HEK293 (cell line): ENCODE measurements at regions not wholly inside any gene's neighbourhood (a gene's known extent, or its start where the extent isn't known, plus 50 kb on each side); places are given as distances from the start of the nearest gene placed in this dataset.
A peak's percentile ranks its signal among the peaks of the same experiment; 100 is the strongest.

Source experiments
- CTCF ChIA-PET: fragments of 350-600 bp; formaldehyde crosslinking; extraction: SDS; loops from one replicate; lab custom pipeline; 2021; ENCODE audit warnings: antibody characterized with exemption; lab: Yijun Ruan, JAX
- POLR2A ChIA-PET: fragments of 300-600 bp; formaldehyde crosslinking; extraction: SDS; loops from one replicate; lab custom pipeline; 2020; ENCODE audit warnings: antibody characterized with exemption, inconsistent platforms; lab: Yijun Ruan, JAX
- H3K27ac ChIP-seq: fragments of 200-500 bp; sonication (Bioruptor generic); 2 replicates; pipeline ENCODE4 v1.5.1; 2014; ENCODE audit warnings: low read depth, low read length, control low read depth, inconsistent platforms; ENCODE audit errors: extremely low read depth
- H3K36me3 ChIP-seq, 2 experiments: fragments of 200-500 bp in 1 of 2; sonication (Bioruptor generic) in 1 of 2; 1 replicate in 1 of 2; 2 replicates in 1 of 2; pipeline ENCODE4 v1.5.1; 2014 to 2017; ENCODE audit warnings: inconsistent platforms in 2 of 2, low read length in 2 of 2; ENCODE audit not compliant: control insufficient read depth in 2 of 2, insufficient read depth in 1 of 2
- H3K4me1 ChIP-seq: fragments of 200-500 bp; sonication (Bioruptor generic); 2 replicates; pipeline ENCODE4 v1.5.1; 2014; ENCODE audit warnings: mild to moderate bottlenecking, low read length, inconsistent platforms; ENCODE audit not compliant: control insufficient read depth, insufficient read depth
- H3K4me3 ChIP-seq: 2 replicates; pipeline ENCODE4 v1.5.1; 2011; ENCODE audit warnings: low read depth, mild to moderate bottlenecking, control low read depth, low read length, moderate library complexity
- H3K9me3 ChIP-seq: fragments of 200-500 bp; sonication (Bioruptor generic); 2 replicates; pipeline ENCODE4 v1.5.1; 2014; ENCODE audit warnings: low read depth, low read length, inconsistent platforms; ENCODE audit not compliant: control insufficient read depth, insufficient read depth
- MZF1 ChIP-seq: fragments of 450-650 bp; formaldehyde crosslinking; IDR thresholded peaks from 2 replicates; pipeline ENCODE4 v1.5.1; 2017; ENCODE audit warnings: missing biosample characterization, missing genetic modification characterization, borderline replicate concordance
- OVOL3 ChIP-seq: fragments of 450-650 bp; formaldehyde crosslinking; IDR thresholded peaks from 2 replicates; pipeline ENCODE4 v1.5.1; 2016; ENCODE audit warnings: missing biosample characterization, missing genetic modification characterization
- YY1 ChIP-seq: fragments of 450-650 bp; formaldehyde crosslinking; IDR thresholded peaks from 2 replicates; pipeline ENCODE4 v1.5.1; 2018; ENCODE audit warnings: missing biosample characterization, missing genetic modification characterization
- ZNF610 ChIP-seq: fragments of 450-650 bp; formaldehyde crosslinking; IDR thresholded peaks from 2 replicates; pipeline ENCODE4 v1.5.1; 2016; ENCODE audit warnings: missing biosample characterization, missing genetic modification characterization, borderline replicate concordance
- ZNF621 ChIP-seq: fragments of 450-650 bp; formaldehyde crosslinking; IDR thresholded peaks from 2 replicates; pipeline ENCODE4 v1.5.1; 2017; ENCODE audit warnings: missing biosample characterization, missing genetic modification characterization
- TF ChIP-seq, protein P1 (sequence below): fragments of 450-650 bp; formaldehyde crosslinking; IDR thresholded peaks from 2 replicates; pipeline ENCODE4 v1.5.1; 2017; ENCODE audit warnings: missing biosample characterization, missing genetic modification characterization
- TF ChIP-seq, protein P2 (sequence below): fragments of 450-650 bp; formaldehyde crosslinking; IDR thresholded peaks from 2 replicates; pipeline ENCODE4 v1.5.1; 2016; ENCODE audit warnings: missing biosample characterization, missing genetic modification characterization
- TF ChIP-seq, protein P3 (sequence below): fragments of 450-650 bp; formaldehyde crosslinking; IDR thresholded peaks from 2 replicates; pipeline ENCODE4 v1.5.1; 2016; ENCODE audit warnings: missing biosample characterization, missing genetic modification characterization
- TF ChIP-seq, protein P4 (sequence below): fragments of 450-650 bp; formaldehyde crosslinking; IDR thresholded peaks from 2 replicates; pipeline ENCODE4 v1.5.1; 2016; ENCODE audit warnings: missing biosample characterization, missing genetic modification characterization
- TF ChIP-seq, protein P5 (sequence below): fragments of 450-650 bp; formaldehyde crosslinking; IDR thresholded peaks from 2 replicates; pipeline ENCODE4 v1.5.1; 2016; ENCODE audit warnings: missing biosample characterization, missing genetic modification characterization
- TF ChIP-seq, protein P6 (sequence below): fragments of 450-650 bp; formaldehyde crosslinking; IDR thresholded peaks from 2 replicates; pipeline ENCODE4 v1.5.1; 2016; ENCODE audit warnings: missing biosample characterization, missing genetic modification characterization

DNA sequence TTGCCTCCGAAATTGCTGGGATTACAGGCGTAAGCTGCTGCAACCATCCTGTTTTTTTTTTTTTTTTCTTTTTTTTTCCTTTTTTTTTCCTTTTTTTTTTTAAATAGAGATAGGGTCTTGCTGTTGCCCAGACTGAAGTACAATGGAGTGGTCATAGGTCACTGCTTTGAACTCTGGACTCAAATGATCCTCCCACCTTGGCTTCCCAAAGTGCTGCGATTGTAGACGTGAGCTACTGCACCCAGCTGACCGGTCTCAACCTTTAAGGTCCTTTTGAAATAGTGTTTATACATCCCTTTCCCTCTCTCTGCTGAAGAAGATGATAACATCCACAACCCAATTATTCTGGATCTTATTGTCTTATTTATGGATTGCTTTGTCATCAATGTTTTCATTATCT is 548.7 kb downstream of the GBA3 start (continued):
- TF ChIP-seq, protein P1, sequence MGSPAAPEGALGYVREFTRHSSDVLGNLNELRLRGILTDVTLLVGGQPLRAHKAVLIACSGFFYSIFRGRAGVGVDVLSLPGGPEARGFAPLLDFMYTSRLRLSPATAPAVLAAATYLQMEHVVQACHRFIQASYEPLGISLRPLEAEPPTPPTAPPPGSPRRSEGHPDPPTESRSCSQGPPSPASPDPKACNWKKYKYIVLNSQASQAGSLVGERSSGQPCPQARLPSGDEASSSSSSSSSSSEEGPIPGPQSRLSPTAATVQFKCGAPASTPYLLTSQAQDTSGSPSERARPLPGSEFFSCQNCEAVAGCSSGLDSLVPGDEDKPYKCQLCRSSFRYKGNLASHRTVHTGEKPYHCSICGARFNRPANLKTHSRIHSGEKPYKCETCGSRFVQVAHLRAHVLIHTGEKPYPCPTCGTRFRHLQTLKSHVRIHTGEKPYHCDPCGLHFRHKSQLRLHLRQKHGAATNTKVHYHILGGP (tag by site-specific recombination): no peak
- TF ChIP-seq MZF1 (tag by site-specific recombination) (no peak), ZNF610 (tag by site-specific recombination) (no peak)

DNA sequence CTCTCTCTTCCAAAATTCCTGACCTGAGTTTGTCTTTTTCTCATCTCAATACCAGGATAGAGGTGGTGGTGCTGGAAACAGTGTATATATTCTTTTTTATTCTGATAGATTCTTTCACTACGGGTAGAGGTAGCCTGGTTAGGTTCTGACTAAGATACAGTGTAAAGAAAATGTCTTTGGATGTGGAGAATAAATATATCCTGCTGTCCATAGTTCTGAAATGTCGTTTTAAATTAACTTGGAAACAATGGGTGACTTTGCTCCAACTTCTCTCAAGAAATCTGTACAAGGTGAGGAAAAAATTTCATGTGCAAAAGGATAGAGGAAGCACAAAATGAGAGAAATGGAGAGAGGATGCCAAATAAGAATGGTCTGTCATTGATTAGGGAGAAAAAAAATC is 546.1 kb downstream of the GBA3 start:
- CTCF ChIA-PET: no interaction called here
- POLR2A ChIA-PET: no interaction called here
- no peak overlapping the region for H3K4me3 ChIP-seq
- no peak overlapping the region for H3K27ac ChIP-seq
- no peaks in the 10 kb centered on the region for H3K9me3 ChIP-seq
- no peaks in the 10 kb centered on the region for H3K4me1 ChIP-seq
- H3K36me3 ChIP-seq: no peaks in the 10 kb centered on the region
- TF ChIP-seq, protein P2, sequence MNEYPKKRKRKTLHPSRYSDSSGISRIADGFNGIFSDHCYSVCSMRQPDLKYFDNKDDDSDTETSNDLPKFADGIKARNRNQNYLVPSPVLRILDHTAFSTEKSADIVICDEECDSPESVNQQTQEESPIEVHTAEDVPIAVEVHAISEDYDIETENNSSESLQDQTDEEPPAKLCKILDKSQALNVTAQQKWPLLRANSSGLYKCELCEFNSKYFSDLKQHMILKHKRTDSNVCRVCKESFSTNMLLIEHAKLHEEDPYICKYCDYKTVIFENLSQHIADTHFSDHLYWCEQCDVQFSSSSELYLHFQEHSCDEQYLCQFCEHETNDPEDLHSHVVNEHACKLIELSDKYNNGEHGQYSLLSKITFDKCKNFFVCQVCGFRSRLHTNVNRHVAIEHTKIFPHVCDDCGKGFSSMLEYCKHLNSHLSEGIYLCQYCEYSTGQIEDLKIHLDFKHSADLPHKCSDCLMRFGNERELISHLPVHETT (tag by site-specific recombination): no peak
- TF ChIP-seq, protein P3, sequence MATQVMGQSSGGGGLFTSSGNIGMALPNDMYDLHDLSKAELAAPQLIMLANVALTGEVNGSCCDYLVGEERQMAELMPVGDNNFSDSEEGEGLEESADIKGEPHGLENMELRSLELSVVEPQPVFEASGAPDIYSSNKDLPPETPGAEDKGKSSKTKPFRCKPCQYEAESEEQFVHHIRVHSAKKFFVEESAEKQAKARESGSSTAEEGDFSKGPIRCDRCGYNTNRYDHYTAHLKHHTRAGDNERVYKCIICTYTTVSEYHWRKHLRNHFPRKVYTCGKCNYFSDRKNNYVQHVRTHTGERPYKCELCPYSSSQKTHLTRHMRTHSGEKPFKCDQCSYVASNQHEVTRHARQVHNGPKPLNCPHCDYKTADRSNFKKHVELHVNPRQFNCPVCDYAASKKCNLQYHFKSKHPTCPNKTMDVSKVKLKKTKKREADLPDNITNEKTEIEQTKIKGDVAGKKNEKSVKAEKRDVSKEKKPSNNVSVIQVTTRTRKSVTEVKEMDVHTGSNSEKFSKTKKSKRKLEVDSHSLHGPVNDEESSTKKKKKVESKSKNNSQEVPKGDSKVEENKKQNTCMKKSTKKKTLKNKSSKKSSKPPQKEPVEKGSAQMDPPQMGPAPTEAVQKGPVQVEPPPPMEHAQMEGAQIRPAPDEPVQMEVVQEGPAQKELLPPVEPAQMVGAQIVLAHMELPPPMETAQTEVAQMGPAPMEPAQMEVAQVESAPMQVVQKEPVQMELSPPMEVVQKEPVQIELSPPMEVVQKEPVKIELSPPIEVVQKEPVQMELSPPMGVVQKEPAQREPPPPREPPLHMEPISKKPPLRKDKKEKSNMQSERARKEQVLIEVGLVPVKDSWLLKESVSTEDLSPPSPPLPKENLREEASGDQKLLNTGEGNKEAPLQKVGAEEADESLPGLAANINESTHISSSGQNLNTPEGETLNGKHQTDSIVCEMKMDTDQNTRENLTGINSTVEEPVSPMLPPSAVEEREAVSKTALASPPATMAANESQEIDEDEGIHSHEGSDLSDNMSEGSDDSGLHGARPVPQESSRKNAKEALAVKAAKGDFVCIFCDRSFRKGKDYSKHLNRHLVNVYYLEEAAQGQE (tag by site-specific recombination): peak; percentile 32; the same call in 1 of the 2 replicates

DNA sequence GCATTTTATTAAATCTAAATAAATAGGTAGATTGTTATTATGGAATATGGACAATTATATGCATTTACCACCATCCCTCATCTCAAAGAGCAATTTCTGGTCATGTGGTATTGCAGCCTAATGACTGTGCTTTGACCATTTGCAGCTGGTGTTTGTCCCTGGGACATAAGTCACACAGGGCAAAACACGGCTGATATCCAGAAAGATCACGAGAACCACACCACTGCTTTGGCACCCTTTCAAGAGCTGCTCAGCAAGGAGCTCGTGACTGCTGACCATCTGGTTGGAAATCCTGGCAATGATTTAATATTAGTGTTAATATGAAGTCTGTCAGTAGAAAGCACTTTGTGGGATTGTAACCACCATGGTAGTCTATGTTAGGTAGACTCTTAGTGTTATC is 545.0 kb downstream of the GBA3 start:
- Histone ChIP-seq H3K36me3 (no peaks in the 10 kb centered on the region), H3K27ac (no peak overlapping the region)
- ChIA-PET POLR2A (no interaction called here), CTCF (no interaction called here)
- TF ChIP-seq, protein P4, sequence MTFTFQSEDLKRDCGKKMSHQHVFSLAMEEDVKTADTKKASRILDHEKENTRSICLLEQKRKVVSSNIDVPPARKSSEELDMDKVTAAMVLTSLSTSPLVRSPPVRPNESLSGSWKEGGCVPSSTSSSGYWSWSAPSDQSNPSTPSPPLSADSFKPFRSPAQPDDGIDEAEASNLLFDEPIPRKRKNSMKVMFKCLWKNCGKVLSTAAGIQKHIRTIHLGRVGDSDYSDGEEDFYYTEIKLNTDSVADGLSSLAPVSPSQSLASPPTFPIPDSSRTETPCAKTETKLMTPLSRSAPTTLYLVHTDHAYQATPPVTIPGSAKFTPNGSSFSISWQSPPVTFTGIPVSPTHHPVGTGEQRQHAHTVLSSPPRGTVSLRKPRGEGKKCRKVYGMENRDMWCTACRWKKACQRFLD (tag by site-specific recombination): no peak
- TF ChIP-seq ZNF621 (tag by site-specific recombination) (no peak), YY1 (tag by site-specific recombination) (no peak), OVOL3 (tag by site-specific recombination) (no peak)
- TF ChIP-seq, protein P5, sequence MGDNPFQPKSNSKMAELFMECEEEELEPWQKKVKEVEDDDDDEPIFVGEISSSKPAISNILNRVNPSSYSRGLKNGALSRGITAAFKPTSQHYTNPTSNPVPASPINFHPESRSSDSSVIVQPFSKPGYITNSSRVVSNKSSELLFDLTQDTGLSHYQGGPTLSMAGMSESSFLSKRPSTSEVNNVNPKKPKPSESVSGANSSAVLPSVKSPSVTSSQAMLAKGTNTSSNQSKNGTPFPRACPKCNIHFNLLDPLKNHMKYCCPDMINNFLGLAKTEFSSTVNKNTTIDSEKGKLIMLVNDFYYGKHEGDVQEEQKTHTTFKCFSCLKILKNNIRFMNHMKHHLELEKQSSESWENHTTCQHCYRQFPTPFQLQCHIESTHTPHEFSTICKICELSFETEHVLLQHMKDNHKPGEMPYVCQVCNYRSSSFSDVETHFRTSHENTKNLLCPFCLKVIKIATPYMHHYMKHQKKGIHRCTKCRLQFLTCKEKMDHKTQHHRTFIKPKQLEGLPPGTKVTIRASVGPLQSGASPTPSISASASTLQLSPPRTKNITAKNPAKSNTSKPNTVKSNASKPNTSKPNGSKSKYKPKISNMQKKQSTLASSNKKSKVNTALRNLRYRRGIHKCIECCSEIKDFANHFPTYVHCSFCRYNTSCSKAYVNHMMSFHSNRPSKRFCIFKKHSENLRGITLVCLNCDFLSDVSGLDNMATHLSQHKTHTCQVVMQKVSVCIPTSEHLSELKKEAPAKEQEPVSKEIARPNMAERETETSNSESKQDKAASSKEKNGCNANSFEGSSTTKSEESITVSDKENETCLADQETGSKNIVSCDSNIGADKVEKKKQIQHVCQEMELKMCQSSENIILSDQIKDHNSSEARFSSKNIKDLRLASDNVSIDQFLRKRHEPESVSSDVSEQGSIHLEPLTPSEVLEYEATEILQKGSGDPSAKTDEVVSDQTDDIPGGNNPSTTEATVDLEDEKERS (tag by site-specific recombination): no peak
- TF ChIP-seq, protein P6, sequence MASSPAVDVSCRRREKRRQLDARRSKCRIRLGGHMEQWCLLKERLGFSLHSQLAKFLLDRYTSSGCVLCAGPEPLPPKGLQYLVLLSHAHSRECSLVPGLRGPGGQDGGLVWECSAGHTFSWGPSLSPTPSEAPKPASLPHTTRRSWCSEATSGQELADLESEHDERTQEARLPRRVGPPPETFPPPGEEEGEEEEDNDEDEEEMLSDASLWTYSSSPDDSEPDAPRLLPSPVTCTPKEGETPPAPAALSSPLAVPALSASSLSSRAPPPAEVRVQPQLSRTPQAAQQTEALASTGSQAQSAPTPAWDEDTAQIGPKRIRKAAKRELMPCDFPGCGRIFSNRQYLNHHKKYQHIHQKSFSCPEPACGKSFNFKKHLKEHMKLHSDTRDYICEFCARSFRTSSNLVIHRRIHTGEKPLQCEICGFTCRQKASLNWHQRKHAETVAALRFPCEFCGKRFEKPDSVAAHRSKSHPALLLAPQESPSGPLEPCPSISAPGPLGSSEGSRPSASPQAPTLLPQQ (tag by site-specific recombination): no peak
- TF ChIP-seq, all 188 proteins: peak for 0
- Histone ChIP-seq H3K4me3 (no peak overlapping the region), H3K4me1 (no peaks in the 10 kb centered on the region), H3K9me3 (no peaks in the 10 kb centered on the region)
